Peyer's patch (tissue), 4 donors: ENCODE measurements at regions not wholly inside any gene's neighbourhood (a gene's known extent, or its start where the extent isn't known, plus 50 kb on each side); places are given as distances from the start of the nearest gene placed in this dataset.

ENCODE experiments used
- POLR2A ChIP-seq, 2 donors: fragments of 450-650 bp; IDR thresholded peaks; one replicate each; pipeline ENCODE4 v1.5.1; 2017; ENCODE audit warnings: antibody characterized with exemption in 2 of 2, mild to moderate bottlenecking in 2 of 2, moderate library complexity in 2 of 2
- TF ChIP-seq, protein P1 (sequence below), 6 experiments: fragments of 450-650 bp in 4 of 6; fragments of 200-600 bp in 2 of 6; sonication (generic) in 1 of 6; IDR thresholded peaks; one replicate each; pipeline ENCODE4 v1.5.1; 2017 to 2019; ENCODE audit warnings: antibody characterized with exemption in 6 of 6, mild to moderate bottlenecking in 3 of 6, moderate library complexity in 1 of 6

GRCh38 chr6:71386215-71386614 is 97.6 kb downstream of the OGFRL1 start:
- TF ChIP-seq POLR2A (IDR thresholded peaks at IDR 0.05), result no peak
- TF ChIP-seq, protein P1, sequence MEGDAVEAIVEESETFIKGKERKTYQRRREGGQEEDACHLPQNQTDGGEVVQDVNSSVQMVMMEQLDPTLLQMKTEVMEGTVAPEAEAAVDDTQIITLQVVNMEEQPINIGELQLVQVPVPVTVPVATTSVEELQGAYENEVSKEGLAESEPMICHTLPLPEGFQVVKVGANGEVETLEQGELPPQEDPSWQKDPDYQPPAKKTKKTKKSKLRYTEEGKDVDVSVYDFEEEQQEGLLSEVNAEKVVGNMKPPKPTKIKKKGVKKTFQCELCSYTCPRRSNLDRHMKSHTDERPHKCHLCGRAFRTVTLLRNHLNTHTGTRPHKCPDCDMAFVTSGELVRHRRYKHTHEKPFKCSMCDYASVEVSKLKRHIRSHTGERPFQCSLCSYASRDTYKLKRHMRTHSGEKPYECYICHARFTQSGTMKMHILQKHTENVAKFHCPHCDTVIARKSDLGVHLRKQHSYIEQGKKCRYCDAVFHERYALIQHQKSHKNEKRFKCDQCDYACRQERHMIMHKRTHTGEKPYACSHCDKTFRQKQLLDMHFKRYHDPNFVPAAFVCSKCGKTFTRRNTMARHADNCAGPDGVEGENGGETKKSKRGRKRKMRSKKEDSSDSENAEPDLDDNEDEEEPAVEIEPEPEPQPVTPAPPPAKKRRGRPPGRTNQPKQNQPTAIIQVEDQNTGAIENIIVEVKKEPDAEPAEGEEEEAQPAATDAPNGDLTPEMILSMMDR (IDR thresholded peaks at IDR 0.05), result no peak
